ENCODE measurements at regions not wholly inside any gene's neighbourhood (a gene's known extent, or its start where the extent isn't known, plus 50 kb on each side); places are given as distances from the start of the nearest gene placed in this dataset.

DNA sequence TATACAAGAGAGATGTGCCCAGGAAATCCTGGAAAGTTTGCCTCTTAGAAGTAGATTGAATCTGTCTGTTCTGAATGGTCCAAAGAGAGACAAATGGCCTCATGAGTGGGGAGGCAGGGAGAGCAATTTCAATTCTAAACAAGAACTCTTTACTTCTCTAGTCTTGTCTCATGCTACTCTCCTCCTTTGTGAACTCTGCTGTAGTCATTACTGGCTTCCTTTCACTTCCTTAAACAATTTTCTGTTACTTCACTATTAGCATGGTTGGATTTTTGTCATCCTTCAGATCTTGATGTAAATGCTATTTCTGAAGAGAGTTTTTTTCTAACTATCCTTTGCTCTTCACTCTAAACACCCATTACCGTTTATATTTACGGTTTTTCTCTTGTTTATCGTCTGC is 54.0 kb upstream of the GRIN3A start:
- TF ChIP-seq ZFX (IDR thresholded peaks at IDR 0.05; ENCODE audit: borderline replicate concordance), result no peak
- TF ChIP-seq, protein P1, sequence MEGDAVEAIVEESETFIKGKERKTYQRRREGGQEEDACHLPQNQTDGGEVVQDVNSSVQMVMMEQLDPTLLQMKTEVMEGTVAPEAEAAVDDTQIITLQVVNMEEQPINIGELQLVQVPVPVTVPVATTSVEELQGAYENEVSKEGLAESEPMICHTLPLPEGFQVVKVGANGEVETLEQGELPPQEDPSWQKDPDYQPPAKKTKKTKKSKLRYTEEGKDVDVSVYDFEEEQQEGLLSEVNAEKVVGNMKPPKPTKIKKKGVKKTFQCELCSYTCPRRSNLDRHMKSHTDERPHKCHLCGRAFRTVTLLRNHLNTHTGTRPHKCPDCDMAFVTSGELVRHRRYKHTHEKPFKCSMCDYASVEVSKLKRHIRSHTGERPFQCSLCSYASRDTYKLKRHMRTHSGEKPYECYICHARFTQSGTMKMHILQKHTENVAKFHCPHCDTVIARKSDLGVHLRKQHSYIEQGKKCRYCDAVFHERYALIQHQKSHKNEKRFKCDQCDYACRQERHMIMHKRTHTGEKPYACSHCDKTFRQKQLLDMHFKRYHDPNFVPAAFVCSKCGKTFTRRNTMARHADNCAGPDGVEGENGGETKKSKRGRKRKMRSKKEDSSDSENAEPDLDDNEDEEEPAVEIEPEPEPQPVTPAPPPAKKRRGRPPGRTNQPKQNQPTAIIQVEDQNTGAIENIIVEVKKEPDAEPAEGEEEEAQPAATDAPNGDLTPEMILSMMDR (IDR thresholded peaks at IDR 0.05), result no peak
- H3K27ac ChIP-seq, result peak overlapping the region; percentile 0; the same call in 1 of the 2 replicates

DNA sequence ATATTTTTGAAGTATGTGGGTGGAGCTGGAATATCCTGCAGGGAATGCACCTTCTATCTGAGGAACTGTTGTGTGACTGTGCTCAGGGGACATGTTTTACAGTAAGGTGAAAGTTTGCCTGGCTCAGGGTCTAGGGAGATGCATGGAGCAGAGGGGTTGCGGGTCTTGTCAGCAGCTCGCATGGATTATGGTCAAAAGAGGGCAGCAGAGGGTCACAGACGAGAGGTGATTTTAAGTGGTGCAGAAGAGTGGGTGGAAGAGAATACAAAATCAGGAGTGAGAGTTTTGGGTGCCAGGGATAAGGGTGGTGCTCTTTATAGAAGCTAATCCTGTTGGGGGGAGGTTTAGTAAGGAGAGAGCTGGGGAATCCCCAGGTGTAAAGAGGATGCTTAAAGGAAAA is 53.5 kb upstream of the GRIN3A start:
- TF ChIP-seq, protein P1 (IDR thresholded peaks at IDR 0.05), result peak; percentile 71
- TF ChIP-seq ZFX (IDR thresholded peaks at IDR 0.05; ENCODE audit: borderline replicate concordance), result no peak
- H3K27ac ChIP-seq, result peak overlapping the region; percentile 0; the same call in 1 of the 2 replicates

DNA sequence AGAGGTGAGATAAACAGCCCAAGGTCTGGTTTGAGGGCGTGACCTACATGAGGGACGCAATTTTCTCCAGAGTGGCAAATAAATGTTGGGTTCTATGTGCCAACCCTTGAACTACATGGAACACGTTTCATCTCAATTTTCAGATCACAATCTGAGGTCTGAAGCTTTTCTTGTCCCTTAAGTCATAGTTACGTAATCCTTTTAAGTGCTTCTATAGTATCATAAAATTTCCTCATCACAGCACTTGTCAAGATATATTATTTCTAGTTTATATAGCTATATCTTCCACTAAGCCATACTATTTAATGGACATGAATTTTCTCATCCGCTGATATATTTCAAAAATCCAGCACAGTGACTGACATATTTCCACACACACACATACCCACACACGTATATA is 53.1 kb upstream of the GRIN3A start:
- TF ChIP-seq, protein P1 (IDR thresholded peaks at IDR 0.05), result no peak
- TF ChIP-seq ZFX (IDR thresholded peaks at IDR 0.05; ENCODE audit: borderline replicate concordance), result no peak
- H3K27ac ChIP-seq, result no peak overlapping the region
